ENCODE measurements at regions not wholly inside any gene's neighbourhood (a gene's known extent, or its start where the extent isn't known, plus 50 kb on each side); places are given as distances from the start of the nearest gene placed in this dataset.

DNA sequence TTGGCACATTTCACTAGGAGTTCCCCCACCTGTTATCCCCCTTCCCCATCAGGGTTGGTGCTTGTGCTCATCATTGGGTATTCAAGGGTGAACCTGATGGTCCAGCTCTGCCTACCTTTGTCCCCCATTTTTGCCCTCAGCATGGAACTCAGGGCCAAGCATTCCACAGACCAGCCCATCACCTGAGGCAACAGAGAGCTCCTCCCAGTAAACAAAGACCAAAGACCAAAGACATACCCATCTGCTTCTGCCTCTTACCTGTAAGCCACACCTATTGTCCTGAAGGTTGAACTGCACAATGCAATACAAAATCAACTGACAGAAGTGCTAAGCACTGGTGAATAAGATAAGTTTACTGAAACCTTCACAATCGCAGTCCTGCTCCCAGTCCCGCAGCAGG, 237.5 kb downstream of the PAPSS1 start:
- TF ChIP-seq, protein P1, sequence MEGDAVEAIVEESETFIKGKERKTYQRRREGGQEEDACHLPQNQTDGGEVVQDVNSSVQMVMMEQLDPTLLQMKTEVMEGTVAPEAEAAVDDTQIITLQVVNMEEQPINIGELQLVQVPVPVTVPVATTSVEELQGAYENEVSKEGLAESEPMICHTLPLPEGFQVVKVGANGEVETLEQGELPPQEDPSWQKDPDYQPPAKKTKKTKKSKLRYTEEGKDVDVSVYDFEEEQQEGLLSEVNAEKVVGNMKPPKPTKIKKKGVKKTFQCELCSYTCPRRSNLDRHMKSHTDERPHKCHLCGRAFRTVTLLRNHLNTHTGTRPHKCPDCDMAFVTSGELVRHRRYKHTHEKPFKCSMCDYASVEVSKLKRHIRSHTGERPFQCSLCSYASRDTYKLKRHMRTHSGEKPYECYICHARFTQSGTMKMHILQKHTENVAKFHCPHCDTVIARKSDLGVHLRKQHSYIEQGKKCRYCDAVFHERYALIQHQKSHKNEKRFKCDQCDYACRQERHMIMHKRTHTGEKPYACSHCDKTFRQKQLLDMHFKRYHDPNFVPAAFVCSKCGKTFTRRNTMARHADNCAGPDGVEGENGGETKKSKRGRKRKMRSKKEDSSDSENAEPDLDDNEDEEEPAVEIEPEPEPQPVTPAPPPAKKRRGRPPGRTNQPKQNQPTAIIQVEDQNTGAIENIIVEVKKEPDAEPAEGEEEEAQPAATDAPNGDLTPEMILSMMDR (IDR thresholded peaks at IDR 0.05; ENCODE audit: low read depth, low read length, poor library complexity, severe bottlenecking), result no peak
- no peak for TF ChIP-seq EZH2phosphoT487 (IDR thresholded peaks at IDR 0.05; ENCODE audit: borderline replicate concordance, low read length)

Measured in DOHH2 (cell line).